Omental fat pad (tissue), 3 donors: ENCODE measurements at regions not wholly inside any gene's neighbourhood (a gene's known extent, or its start where the extent isn't known, plus 50 kb on each side); places are given as distances from the start of the nearest gene placed in this dataset.
"Not testable (repeated sequence)": the region's sequence is repeated elsewhere in the genome, so short reads cannot be mapped to it uniquely, and the experiment has no call there.

Experiments
- ATAC-seq: fragments of 150-250 bp; one replicate; pipeline ENCODE4 v1.9.1; 2016; ENCODE audit warnings: mild to moderate bottlenecking, moderate library complexity; ENCODE audit not compliant: low FRiP score
- DNase-seq: peaks from one replicate; pipeline ENCODE4 v3.0.0-alpha.2; 2019; ENCODE audit warnings: low spot score
- CTCF ChIP-seq, 3 donors: fragments of 450-650 bp; IDR thresholded peaks; one replicate each; pipeline ENCODE4 v1.5.1; 2016 to 2017; ENCODE audit warnings: antibody characterized with exemption in 3 of 3, mild to moderate bottlenecking in 3 of 3, moderate library complexity in 2 of 3

GRCh38 chr9:24218656-24219055 lies 327.0 kb downstream of the IZUMO3 start:
- ATAC-seq (no peak), DNase-seq (no peak)
- no peak for TF ChIP-seq CTCF (IDR thresholded peaks at IDR 0.05)

- no peak for DNase-seq
- TF ChIP-seq CTCF (IDR thresholded peaks at IDR 0.05): no peak
- no peak for ATAC-seq
Observed at GRCh38 chr9:24210641-24211040, 335.1 kb downstream of the IZUMO3 start.

DNA sequence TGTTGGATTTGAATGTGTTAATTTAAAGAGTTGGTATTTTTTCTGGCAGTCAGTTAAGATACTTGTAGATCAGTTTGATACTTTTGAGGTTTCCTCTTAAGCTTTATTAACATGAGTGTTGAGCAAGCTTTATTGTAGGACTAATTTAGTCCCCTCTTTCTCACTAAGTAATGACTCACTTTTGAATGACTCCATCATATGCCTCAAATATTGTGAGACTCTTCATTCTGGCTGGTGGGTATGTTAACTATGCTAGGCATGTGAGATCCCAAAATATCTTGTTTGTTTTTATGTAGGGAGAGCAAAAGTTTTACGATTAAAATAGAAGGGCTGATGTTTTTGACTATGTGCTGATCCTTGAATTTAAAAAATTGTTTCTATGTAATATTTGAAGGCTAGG lies 355.7 kb downstream of the IZUMO3 start:
- DNase-seq (no peak), ATAC-seq (no peak)
- TF ChIP-seq CTCF (IDR thresholded peaks at IDR 0.05): no peak

DNA sequence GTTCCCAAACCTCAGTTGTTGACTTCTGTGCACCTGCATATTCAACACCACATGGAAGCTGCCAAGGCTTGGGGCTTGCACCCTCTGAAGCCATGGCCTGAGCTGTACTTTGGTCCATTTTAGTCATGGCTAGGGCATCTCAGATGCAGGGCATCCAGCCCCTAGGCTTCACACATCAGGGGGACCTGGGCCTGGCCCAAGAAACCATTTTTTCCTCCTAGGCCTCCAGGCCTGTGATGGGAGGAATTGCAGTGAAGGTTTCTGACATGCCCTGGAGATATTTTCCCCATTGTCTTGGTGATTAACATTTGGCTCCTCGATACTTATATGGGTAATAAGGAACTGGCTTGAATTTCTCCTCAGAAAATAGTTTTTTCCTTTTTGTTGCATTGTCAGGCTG lies 354.5 kb upstream of the ELAVL2 start:
- not testable (repeated sequence) for ATAC-seq, DNase-seq

DNA sequence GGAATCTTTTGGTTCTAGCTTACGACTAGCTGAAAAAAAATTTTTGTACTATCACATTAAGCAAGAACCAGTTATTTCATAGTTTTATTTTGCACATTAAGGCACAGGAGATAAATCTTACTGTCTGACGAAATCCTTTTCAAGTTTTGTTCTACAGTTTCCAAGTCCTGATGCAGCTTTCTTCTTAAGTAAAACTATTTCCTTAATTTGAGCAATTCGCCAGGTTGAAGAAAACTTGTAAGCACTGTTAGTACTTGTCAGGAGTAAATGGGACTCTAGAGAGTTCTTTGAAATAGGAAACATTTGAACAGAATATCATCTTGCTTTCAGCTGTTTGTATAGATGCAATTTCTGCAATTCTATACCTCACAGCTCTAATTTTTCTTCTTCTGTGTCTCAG lies 318.8 kb upstream of the ELAVL2 start:
- DNase-seq: no peak
- no peak for TF ChIP-seq CTCF (IDR thresholded peaks at IDR 0.05)
- no peak for ATAC-seq

- not testable (repeated sequence) for ATAC-seq
Observed at GRCh38 chr9:24135072-24135471, 309.0 kb upstream of the ELAVL2 start.

DNA sequence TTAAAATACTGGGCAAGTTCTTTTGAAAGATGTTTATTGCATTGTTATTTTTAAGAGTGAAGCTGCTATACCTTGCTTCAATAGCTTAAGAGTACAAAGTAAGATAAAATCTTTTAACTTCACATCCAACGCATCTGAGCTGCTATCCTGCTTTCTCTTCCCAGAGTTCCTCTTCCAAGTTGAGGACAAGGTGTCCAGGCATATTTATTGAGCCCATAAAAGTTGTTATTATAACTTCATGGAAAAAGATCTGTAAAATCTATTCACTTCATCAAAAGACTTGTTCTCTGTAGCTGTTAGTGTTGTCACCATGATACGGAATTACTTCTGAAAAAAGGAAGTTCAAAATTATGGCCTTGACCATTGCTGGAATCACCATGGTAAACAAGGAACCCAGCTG lies 306.2 kb upstream of the ELAVL2 start:
- no peak for DNase-seq
- ATAC-seq: no peak
- no peak for TF ChIP-seq CTCF (IDR thresholded peaks at IDR 0.05)

More at GRCh38 chr9:24135072-24135471, 309.0 kb upstream of the ELAVL2 start:
- DNase-seq: not testable (repeated sequence)

- ATAC-seq (no peak), DNase-seq (no peak)
- TF ChIP-seq CTCF (IDR thresholded peaks at IDR 0.05): no peak
Observed at GRCh38 chr9:24127519-24127918, 301.5 kb upstream of the ELAVL2 start.
